Choroid plexus epithelial cell (primary cell): ENCODE measurements at regions not wholly inside any gene's neighbourhood (a gene's known extent, or its start where the extent isn't known, plus 50 kb on each side); places are given as distances from the start of the nearest gene placed in this dataset.

Source experiments
- DNase-seq: peaks from one replicate; pipeline ENCODE4 v3.0.0-alpha.2; 2010; ENCODE audit warnings: low read depth
- H3K4me3 ChIP-seq: 2 replicates; pipeline ENCODE4 v1.5.1; 2011; ENCODE audit warnings: low read depth, mild to moderate bottlenecking, control low read depth, low read length, moderate library complexity
- CTCF ChIP-seq: conservative IDR thresholded peaks from 2 replicates; pipeline ENCODE4 v1.5.1; 2011; ENCODE audit warnings: low read depth, mild to moderate bottlenecking, control low read depth, inconsistent platforms, low read length, moderate library complexity

GRCh38 chr12:118727196-118727978 lies 254.0 kb upstream of the SRRM4 start:
- H3K4me3 ChIP-seq = no peak overlapping the region
- no peak for DNase-seq
- TF ChIP-seq CTCF = no peak

- no peak for DNase-seq
- no peak overlapping the region for H3K4me3 ChIP-seq
- TF ChIP-seq CTCF = no peak
Observed at GRCh38 chr12:118727979-118728366, 253.4 kb upstream of the SRRM4 start.

- TF ChIP-seq CTCF = no peak
- no peak for DNase-seq
- no peak overlapping the region for H3K4me3 ChIP-seq
Observed at GRCh38 chr12:118734266-118734665, 247.1 kb upstream of the SRRM4 start.

DNA sequence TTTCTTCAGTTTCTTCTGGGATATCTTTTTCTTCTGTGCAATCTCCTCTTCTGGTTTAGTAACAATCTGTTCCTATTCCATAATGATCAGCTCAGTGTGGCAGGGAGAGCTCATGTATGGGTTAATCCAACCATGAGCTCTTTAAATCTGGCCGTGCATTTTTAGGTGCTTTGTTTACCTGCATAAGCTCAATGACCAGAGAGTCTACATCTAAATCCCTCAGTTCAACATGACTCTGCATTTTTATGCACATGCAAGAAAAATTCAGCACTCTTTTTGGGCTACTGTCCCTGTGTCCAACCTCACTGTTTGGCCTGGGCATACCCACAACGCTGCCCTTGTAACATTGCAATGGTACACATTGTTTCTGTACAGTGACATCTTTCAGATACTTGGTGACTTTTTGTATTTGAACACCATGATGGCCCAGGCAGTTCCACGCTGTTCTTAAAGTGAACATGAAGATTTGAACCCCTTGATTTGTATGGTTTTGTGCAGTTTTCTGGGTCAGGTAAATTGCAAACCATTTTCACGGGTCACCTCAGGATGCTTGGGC lies 243.3 kb upstream of the SRRM4 start:
- TF ChIP-seq CTCF = no peak
- DNase-seq = no peak
- H3K4me3 ChIP-seq = no peak overlapping the region

GRCh38 chr12:118741194-118741593 lies 240.1 kb upstream of the SRRM4 start:
- TF ChIP-seq CTCF = no peak
- DNase-seq = no peak
- no peak overlapping the region for H3K4me3 ChIP-seq

- no peak for DNase-seq
- no peak for TF ChIP-seq CTCF
- no peak overlapping the region for H3K4me3 ChIP-seq
Observed at GRCh38 chr12:118742431-118742830, 238.9 kb upstream of the SRRM4 start.
